Liver (tissue), 7 donors: ENCODE measurements at regions not wholly inside any gene's neighbourhood (a gene's known extent, or its start where the extent isn't known, plus 50 kb on each side); places are given as distances from the start of the nearest gene placed in this dataset.

ENCODE experiments used
- DNase-seq: peaks from one replicate; pipeline ENCODE4 v3.0.0-alpha.2; 2017; ENCODE audit warnings: low spot score
- H3K27ac ChIP-seq, 2 donors: one replicate each; pipeline ENCODE4 v1.7.0; 2013; ENCODE audit warnings: inconsistent platforms in 2 of 2, low read length in 2 of 2, control low read depth in 1 of 2, low read depth in 1 of 2, mild to moderate bottlenecking in 1 of 2
- H3K27me3 ChIP-seq, 4 donors: one replicate each; pipeline versions ENCODE4 v1.6.1 to v1.7.0; 2013; ENCODE audit warnings: low read length in 3 of 4, inconsistent platforms in 1 of 4, mild to moderate bottlenecking in 1 of 4, moderate library complexity in 1 of 4; ENCODE audit not compliant: control insufficient read depth in 4 of 4, insufficient read depth in 4 of 4
- H3K36me3 ChIP-seq, 4 donors: one replicate each; pipeline versions ENCODE4 v1.6.1 to v1.7.0; 2013; ENCODE audit warnings: low read length in 3 of 4, mild to moderate bottlenecking in 3 of 4, low read depth in 1 of 4, moderate library complexity in 1 of 4; ENCODE audit not compliant: control insufficient read depth in 4 of 4, insufficient read depth in 3 of 4
- H3K4me1 ChIP-seq, 4 donors: one replicate each; pipeline versions ENCODE4 v1.6.1 to v1.7.0; 2013; ENCODE audit warnings: low read length in 3 of 4, mild to moderate bottlenecking in 3 of 4, moderate library complexity in 1 of 4; ENCODE audit not compliant: control insufficient read depth in 4 of 4, insufficient read depth in 4 of 4
- H3K4me3 ChIP-seq, 3 donors: one replicate each; pipeline versions ENCODE4 v1.6.1 to v1.7.0; 2013; ENCODE audit warnings: low read length in 3 of 3, control low read depth in 1 of 3, low read depth in 1 of 3, mild to moderate bottlenecking in 1 of 3
- H3K9ac ChIP-seq, 2 donors: one replicate each; pipeline ENCODE4 v1.7.0; 2013; ENCODE audit warnings: low read length in 2 of 2, mild to moderate bottlenecking in 2 of 2, moderate library complexity in 2 of 2, control low read depth in 1 of 2, low read depth in 1 of 2
- H3K9me3 ChIP-seq, 4 donors: one replicate each; pipeline versions ENCODE4 v1.6.1 to v1.7.0; 2013; ENCODE audit warnings: low read length in 3 of 4; ENCODE audit not compliant: control insufficient read depth in 4 of 4
- EGR1 ChIP-seq, 2 donors: IDR thresholded peaks; 2 replicates each; pipeline ENCODE4 v1.6.1; 2016 to 2018; ENCODE audit warnings: antibody characterized with exemption in 2 of 2, low read depth in 2 of 2
- FOXA1 ChIP-seq: IDR thresholded peaks from 2 replicates; pipeline ENCODE4 v1.6.1; 2016; ENCODE audit warnings: antibody characterized with exemption
- FOXA2 ChIP-seq: IDR thresholded peaks from 2 replicates; pipeline ENCODE4 v1.6.1; 2016; ENCODE audit warnings: antibody characterized with exemption
- GABPA ChIP-seq, 2 donors: IDR thresholded peaks in 1 of 2; conservative IDR thresholded peaks in 1 of 2; 2 replicates each; pipeline ENCODE4 v1.6.1; 2016; ENCODE audit warnings: antibody characterized with exemption in 2 of 2, mild to moderate bottlenecking in 1 of 2, moderate library complexity in 1 of 2
- HNF4A ChIP-seq, 2 donors: conservative IDR thresholded peaks; 2 replicates each; pipeline ENCODE4 v1.6.1; 2016; ENCODE audit warnings: antibody characterized with exemption in 2 of 2, mild to moderate bottlenecking in 2 of 2
- HNF4G ChIP-seq: IDR thresholded peaks from 2 replicates; pipeline ENCODE4 v1.6.1; 2016; ENCODE audit warnings: antibody characterized with exemption
- JUND ChIP-seq, 2 donors: IDR thresholded peaks; 2 replicates each; pipeline ENCODE4 v1.6.1; 2016; ENCODE audit warnings: antibody characterized with exemption in 2 of 2
- NR2F2 ChIP-seq: IDR thresholded peaks from 2 replicates; pipeline ENCODE4 v1.6.1; 2016; ENCODE audit warnings: antibody characterized with exemption
- RAD21 ChIP-seq, 2 donors: IDR thresholded peaks; 2 replicates each; pipeline ENCODE4 v1.6.1; 2016; ENCODE audit warnings: antibody characterized with exemption in 2 of 2, mild to moderate bottlenecking in 2 of 2
- REST ChIP-seq: IDR thresholded peaks from 2 replicates; pipeline ENCODE4 v1.6.1; 2016; ENCODE audit warnings: antibody characterized with exemption, mild to moderate bottlenecking
- RXRA ChIP-seq, 2 donors: IDR thresholded peaks; 2 replicates each; pipeline ENCODE4 v1.6.1; 2017 to 2018; ENCODE audit warnings: antibody characterized with exemption in 2 of 2, mild to moderate bottlenecking in 1 of 2
- SP1 ChIP-seq: IDR thresholded peaks from 2 replicates; pipeline ENCODE4 v1.6.1; 2018; ENCODE audit warnings: antibody characterized with exemption, mild to moderate bottlenecking
- TAF1 ChIP-seq: conservative IDR thresholded peaks from 2 replicates; pipeline ENCODE4 v1.6.1; 2016; ENCODE audit warnings: antibody characterized with exemption, mild to moderate bottlenecking
- YY1 ChIP-seq: IDR thresholded peaks from 2 replicates; pipeline ENCODE4 v1.6.1; 2016; ENCODE audit warnings: antibody characterized with exemption, mild to moderate bottlenecking
- ZBTB33 ChIP-seq: IDR thresholded peaks from 2 replicates; pipeline ENCODE4 v1.6.1; 2016; ENCODE audit warnings: antibody characterized with exemption
- WGBS: extraction: QIAGEN DNeasy Blood & Tissue Kit; methylation state at CpG from one replicate; pipeline ENCODE4 v1.1.7; 2013; 5-methylcytosine and 5-hydroxymethylcytosine counted together
- TF ChIP-seq, protein P1 (sequence below): IDR thresholded peaks from 2 replicates; pipeline ENCODE4 v1.6.1; 2016; ENCODE audit warnings: antibody characterized with exemption
- TF ChIP-seq, protein P2 (sequence below): IDR thresholded peaks from 2 replicates; pipeline ENCODE4 v1.6.1; 2016; ENCODE audit warnings: antibody characterized with exemption
- donor health status: healthy.
- donor health status: healthy.
- donor health status: healthy.
- donor health status: healthy.

DNA sequence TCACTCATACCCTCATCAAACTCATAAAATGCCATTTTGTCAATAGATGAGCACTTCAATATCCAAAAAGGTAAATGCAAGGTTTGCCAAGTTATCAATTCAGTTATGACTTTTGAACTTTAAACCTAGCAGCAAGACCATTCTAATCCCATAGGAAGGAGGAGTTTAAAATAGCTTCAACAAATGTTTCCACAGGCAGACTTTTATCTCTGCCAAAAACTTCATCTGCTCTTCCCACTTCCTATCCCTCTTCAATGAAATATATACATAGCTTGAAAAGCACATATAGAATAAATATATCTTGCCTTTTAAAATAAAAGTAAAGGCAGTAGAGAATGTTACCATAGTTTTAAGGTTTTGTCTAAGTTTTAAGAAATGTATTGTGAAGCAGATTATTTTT, 1749.1 kb upstream of the SEL1L start (continued):
- TF ChIP-seq SP1 (no peak), YY1 (no peak), GABPA (IDR thresholded peaks at IDR 0.05 in 1 of 2, conservative IDR thresholded peaks at IDR 0.05 in 1 of 2) (no peak), HNF4G (no peak)

DNA sequence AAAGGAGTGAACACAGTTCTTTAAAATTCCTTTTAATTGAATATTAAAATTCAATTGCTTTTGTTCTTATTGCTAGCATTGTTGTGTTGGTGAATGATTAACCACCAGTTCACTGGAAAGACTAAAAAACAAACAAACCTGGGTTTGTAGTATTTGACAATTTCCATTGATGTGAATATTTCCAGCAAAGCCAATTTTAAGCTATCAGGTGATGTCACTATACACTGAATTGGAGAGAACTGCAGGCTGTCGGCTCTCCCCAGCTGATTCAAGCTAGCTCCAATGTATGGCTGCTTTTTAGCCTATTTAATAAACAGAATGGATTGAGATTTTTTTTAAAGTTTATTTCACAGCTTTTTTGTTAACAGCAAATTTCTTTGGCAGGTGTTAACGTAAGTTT, 1753.6 kb upstream of the SEL1L start:
- no peak for TF ChIP-seq SP1
- TF ChIP-seq RAD21 (IDR thresholded peaks at IDR 0.05) = no peak
- TF ChIP-seq, protein P1, sequence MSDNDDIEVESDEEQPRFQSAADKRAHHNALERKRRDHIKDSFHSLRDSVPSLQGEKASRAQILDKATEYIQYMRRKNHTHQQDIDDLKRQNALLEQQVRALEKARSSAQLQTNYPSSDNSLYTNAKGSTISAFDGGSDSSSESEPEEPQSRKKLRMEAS = no peak
- TF ChIP-seq FOXA1 = no peak
- no peak for TF ChIP-seq ZBTB33
- H3K9me3 ChIP-seq = peaks cover 0 to 3% (median 0%) of the 10 kb centered on the region in 4 donors
- no peak overlapping the region for H3K27ac ChIP-seq
- peaks cover 0 to 2% (median 0%) of the 10 kb centered on the region in 4 donors for H3K27me3 ChIP-seq
- no peak overlapping the region for H3K9ac ChIP-seq
- H3K4me1 ChIP-seq = no peaks in the 10 kb centered on the region
- no peaks in the 10 kb centered on the region for H3K36me3 ChIP-seq
- no peak overlapping the region for H3K4me3 ChIP-seq
- WGBS = 63% methylated on average over 2 of the region's 2 CpGs
- DNase-seq = no peak

DNA sequence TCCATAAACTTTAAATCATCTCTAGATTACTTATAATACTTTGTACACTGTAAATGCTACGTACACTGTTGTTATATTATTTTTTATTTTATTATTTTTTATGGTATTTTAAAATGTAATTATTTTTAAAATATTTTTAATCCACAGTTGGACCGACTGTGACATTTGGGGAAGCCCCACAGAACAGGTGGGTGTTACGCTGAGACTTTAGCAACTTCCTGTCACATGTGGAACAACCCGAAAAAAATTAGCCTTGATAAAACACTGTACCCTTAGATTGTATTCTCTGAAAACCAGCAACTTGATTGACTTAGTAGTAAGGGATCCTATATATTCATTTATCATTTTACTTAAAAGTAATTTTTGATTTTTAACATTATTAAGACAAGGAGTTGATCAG, 1755.7 kb upstream of the SEL1L start:
- 69% methylated on average over 4 of the region's 4 CpGs for WGBS

More for the DNA sequence above, 1755.7 kb upstream of the SEL1L start:
- H3K36me3 ChIP-seq = no peaks in the 10 kb centered on the region
- H3K9ac ChIP-seq = no peak overlapping the region
- no peak overlapping the region for H3K4me3 ChIP-seq
- no peaks in the 10 kb centered on the region for H3K4me1 ChIP-seq
- no peak overlapping the region for H3K27ac ChIP-seq
- H3K9me3 ChIP-seq = peaks cover 0 to 3% (median 0%) of the 10 kb centered on the region in 4 donors
- no peak for TF ChIP-seq SP1
- TF ChIP-seq NR2F2 = no peak
- no peak for TF ChIP-seq TAF1
- TF ChIP-seq, protein P1 = no peak
- no peak for TF ChIP-seq HNF4G
- no peak for TF ChIP-seq RXRA (IDR thresholded peaks at IDR 0.05)
- TF ChIP-seq, protein P2, sequence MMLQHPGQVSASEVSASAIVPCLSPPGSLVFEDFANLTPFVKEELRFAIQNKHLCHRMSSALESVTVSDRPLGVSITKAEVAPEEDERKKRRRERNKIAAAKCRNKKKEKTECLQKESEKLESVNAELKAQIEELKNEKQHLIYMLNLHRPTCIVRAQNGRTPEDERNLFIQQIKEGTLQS = no peak
- TF ChIP-seq EGR1 (IDR thresholded peaks at IDR 0.05; ENCODE audit: low read depth in 2 of 2) = no peak
- no peak for TF ChIP-seq GABPA (IDR thresholded peaks at IDR 0.05 in 1 of 2, conservative IDR thresholded peaks at IDR 0.05 in 1 of 2)
- TF ChIP-seq JUND (IDR thresholded peaks at IDR 0.05) = no peak
- TF ChIP-seq ZBTB33 = no peak
- no peak for TF ChIP-seq REST
- TF ChIP-seq HNF4A (conservative IDR thresholded peaks at IDR 0.05) = no peak
- TF ChIP-seq FOXA2 = no peak
- DNase-seq = no peak
- peaks cover 0 to 5% (median 0%) of the 10 kb centered on the region in 4 donors for H3K27me3 ChIP-seq
